Kidney epithelial cell (primary cell): ENCODE measurements at regions not wholly inside any gene's neighbourhood (a gene's known extent, or its start where the extent isn't known, plus 50 kb on each side); places are given as distances from the start of the nearest gene placed in this dataset.

ENCODE experiments used
- DNase-seq: peaks from one replicate; pipeline ENCODE4 v3.0.0-alpha.2; 2010; ENCODE audit warnings: low read depth
- H3K27me3 ChIP-seq: 2 replicates; pipeline ENCODE4 v1.6.0; 2011; ENCODE audit warnings: low read length; ENCODE audit not compliant: control insufficient read depth, insufficient read depth
- H3K36me3 ChIP-seq: 2 replicates; pipeline ENCODE4 v1.5.1; 2011; ENCODE audit warnings: low read length; ENCODE audit not compliant: control insufficient read depth, insufficient read depth
- H3K4me3 ChIP-seq: 2 replicates; pipeline ENCODE4 v1.5.1; 2011; ENCODE audit warnings: low read depth, mild to moderate bottlenecking, control low read depth, low read length
- TF ChIP-seq, protein P1 (sequence below): IDR thresholded peaks from 2 replicates; pipeline ENCODE4 v1.5.1; 2011; ENCODE audit warnings: mild to moderate bottlenecking, moderate library complexity, low read length, control low read depth, inconsistent platforms; ENCODE audit not compliant: insufficient read depth, poor library complexity, severe bottlenecking

DNA sequence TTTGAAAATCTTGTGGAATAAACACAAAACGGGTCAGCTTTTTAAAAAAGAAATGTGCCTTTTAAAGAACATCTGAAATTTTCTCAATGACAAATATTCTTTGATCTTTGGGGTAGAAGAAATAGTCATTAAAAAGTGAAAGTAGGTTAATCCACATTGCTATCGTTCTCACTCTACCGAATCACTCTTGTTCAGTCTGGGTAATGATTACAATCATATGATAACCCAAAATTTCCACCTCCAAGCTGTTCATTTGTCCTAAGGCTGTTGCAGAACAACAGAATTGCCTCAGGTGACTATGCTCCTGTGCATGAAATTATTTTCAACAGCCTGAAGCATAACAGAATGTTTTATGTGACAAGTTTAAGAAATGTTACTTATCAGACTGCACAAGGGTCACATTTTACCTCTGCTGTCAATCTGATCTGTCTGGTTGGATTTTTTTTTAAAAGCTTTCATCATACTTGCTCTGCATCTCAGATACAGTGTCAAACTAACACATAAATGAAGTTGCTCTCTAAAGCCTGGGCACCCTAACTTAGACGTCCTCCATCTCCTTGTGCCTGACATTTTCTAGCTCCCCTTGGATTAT, 227.3 kb downstream of the LURAP1L start:
- no peak overlapping the region for H3K4me3 ChIP-seq
- H3K27me3 ChIP-seq = no peaks in the 10 kb centered on the region
- H3K36me3 ChIP-seq = no peaks in the 10 kb centered on the region
- TF ChIP-seq, protein P1, sequence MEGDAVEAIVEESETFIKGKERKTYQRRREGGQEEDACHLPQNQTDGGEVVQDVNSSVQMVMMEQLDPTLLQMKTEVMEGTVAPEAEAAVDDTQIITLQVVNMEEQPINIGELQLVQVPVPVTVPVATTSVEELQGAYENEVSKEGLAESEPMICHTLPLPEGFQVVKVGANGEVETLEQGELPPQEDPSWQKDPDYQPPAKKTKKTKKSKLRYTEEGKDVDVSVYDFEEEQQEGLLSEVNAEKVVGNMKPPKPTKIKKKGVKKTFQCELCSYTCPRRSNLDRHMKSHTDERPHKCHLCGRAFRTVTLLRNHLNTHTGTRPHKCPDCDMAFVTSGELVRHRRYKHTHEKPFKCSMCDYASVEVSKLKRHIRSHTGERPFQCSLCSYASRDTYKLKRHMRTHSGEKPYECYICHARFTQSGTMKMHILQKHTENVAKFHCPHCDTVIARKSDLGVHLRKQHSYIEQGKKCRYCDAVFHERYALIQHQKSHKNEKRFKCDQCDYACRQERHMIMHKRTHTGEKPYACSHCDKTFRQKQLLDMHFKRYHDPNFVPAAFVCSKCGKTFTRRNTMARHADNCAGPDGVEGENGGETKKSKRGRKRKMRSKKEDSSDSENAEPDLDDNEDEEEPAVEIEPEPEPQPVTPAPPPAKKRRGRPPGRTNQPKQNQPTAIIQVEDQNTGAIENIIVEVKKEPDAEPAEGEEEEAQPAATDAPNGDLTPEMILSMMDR = no peak
- no peak for DNase-seq

DNA sequence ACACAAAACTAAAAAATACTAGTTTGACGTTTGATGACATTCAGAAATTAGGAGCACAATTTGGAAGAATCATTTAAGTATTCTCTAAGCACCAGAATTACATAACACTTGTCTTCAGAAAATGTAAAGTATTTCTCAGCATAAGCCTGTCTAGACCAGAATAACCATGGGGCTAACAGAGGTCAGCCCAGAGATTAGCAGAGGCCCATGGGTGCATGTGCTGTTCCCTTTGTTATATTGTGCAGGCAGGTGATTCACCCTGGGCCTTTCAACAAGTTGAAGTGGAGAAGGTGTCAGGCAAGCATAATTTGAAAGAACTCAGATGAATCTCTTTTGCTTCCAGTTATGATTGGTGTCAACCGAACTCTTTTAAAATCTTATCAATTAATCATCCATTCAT, 227.9 kb downstream of the LURAP1L start:
- no peak overlapping the region for H3K4me3 ChIP-seq
- TF ChIP-seq, protein P1 = no peak
- DNase-seq = no peak
- no peaks in the 10 kb centered on the region for H3K36me3 ChIP-seq
- no peaks in the 10 kb centered on the region for H3K27me3 ChIP-seq

DNA sequence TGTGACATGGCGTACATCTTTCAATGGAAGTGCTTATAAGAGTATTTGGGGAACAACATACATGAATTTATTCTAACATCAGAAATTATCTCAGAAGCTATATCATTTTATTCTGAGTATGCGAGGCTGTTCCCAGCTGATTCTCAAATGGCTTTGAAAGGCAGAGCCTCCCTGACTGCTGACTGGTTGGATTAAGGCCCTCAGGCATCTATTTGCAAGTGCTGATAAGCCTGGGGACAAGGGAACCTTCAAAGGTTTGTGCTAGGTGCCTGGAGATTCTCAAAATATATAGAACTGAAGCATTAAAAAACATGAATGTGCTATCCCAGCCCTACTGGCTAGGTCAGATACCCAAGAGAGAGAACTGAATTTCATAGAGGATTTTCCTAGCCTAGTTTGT, 235.1 kb downstream of the LURAP1L start:
- no peak for DNase-seq
- TF ChIP-seq, protein P1 = no peak
- Histone ChIP-seq H3K36me3 (no peaks in the 10 kb centered on the region), H3K4me3 (no peak overlapping the region), H3K27me3 (no peaks in the 10 kb centered on the region)

DNA sequence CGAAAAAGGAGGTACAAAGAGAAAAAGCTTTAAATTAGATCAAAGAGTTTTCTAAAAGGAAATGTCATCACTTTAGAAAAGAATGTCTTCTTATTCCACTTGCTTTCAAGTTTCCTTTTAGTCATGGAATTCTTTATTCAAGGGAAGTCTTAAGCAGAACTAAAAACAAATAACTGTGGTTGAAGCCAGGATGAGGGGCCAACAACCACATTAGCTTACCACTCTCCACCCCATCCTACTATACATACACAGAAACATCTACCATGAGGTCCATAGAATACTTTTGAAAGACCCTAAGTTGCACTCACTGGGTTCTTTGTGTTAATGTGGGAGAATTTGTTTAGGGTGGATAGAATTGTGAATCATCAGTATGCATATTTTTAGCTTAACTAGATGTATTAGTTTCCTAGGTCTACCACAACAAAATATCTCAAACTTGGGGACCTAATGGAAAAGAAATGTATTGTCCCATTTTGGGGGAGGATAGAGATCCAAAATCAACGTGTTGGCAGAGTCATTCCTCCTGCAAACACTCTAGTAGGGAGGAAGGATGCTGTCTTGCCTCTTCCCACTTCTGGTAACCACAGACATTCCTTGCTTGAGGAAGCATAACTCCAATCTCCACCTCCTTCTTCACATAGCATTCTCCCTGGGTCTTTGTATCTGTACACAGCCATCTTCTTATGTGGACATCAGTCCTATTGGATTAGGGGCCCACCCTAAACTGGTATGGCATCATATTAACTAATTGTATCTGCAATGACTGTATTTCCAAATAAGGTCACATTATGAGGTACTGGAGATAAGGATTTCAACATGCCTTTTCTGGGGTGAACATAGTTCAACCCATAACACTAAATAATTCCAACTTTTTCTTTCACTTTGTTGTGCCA, 239.4 kb downstream of the LURAP1L start:
- TF ChIP-seq, protein P1 = no peak
- Histone ChIP-seq H3K27me3 (no peaks in the 10 kb centered on the region), H3K36me3 (no peaks in the 10 kb centered on the region), H3K4me3 (no peak overlapping the region)
- no peak for DNase-seq

DNA sequence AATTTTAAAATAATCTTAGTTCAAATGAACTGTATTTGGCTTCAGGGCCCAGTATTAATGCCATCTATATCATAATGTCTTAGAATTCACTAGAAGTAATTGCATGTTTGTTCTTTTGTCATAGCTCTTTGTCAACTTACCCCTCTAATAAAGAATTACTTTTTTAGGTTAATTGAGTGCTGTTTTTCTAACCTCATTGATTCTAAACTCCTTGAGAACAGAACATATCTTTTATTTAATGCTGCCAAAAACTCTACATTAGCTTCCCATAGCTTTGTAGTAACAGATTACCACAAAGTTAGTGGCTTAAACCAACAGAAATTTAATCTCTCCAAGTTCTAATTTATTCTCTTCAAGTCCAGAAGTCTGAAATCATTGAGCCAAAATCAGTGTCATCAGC, 242.4 kb downstream of the LURAP1L start:
- Histone ChIP-seq H3K27me3 (no peaks in the 10 kb centered on the region), H3K4me3 (no peak overlapping the region), H3K36me3 (no peaks in the 10 kb centered on the region)
- DNase-seq = no peak
- TF ChIP-seq, protein P1 = no peak
